ENCODE measurements at regions not wholly inside any gene's neighbourhood (a gene's known extent, or its start where the extent isn't known, plus 50 kb on each side); places are given as distances from the start of the nearest gene placed in this dataset.
"Not testable (repeated sequence)": the region's sequence is repeated elsewhere in the genome, so short reads cannot be mapped to it uniquely, and the experiment has no call there.

DNA sequence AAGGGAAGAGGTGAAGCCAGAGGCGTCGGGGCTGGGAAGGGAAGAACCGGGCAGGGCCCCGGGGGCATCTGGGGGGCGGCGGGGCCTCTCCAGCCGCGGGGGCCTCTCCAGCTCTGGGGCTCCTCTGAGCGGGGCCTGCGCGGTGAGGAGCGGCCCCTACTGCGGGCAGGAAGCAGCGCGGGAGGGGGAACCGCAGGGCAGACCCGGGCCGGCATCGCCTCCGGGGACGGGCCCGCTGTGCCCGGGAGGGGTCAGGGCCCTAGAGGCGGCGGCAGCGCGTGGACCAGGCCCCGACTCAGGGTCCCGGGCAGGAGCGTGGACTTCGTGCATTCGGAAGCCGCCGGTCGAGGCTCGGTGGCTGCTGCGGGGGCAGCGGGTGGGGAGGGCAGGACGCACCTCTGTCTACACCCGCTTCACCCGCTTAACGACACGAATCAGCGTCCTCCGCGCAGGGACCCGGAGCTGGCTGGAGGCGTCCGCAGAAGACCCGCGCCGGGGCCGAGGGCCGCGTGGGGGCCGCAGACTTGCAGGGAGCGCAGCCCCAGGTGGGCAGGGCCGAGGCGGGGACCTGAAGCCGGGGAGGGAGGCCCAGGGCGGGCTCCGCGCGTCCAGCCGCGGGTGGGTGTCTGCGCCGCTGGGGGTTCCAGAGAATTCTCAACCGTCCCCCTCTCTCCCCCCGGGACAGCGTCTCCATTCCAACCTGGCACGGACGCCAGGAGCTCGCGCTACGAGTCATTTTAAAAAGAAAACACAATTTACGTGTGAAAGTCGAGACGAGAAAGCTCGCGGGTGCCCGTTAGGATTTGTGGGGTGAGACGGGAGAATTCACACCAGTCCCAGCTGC is 345.0 kb downstream of the ADGRD1 start:
- H3K79me1 ChIP-seq (ENCODE audit: low read depth in 1 of 2, low read length in 2 of 2); H3K9ac ChIP-seq (ENCODE audit: low read depth, low read length); POLR2A ChIA-PET (ENCODE audit: unreplicated experiment); H4K5ac ChIP-seq (ENCODE audit: low read depth, low read length); H4K91ac ChIP-seq (ENCODE audit: insufficient read depth, low read depth, low read length); H4K20me1 ChIP-seq (ENCODE audit: insufficient read depth, low read length); intact Hi-C loops (cut with micrococcal nuclease); in situ Hi-C loops (cut with MboI; ENCODE audit: low sequenced_read_pairs); BruUV-seq (replicated peaks); H3K4ac ChIP-seq (ENCODE audit: low read depth, low read length); DNase-seq; H3K27ac ChIP-seq (ENCODE audit: insufficient read depth, low read length); H2BK5ac ChIP-seq (ENCODE audit: low read depth, low read length, poor library complexity, severe bottlenecking); H3K9me1 ChIP-seq (ENCODE audit: insufficient read depth, low read length); ATAC-seq (ENCODE audit: low read depth); H2BK120ac ChIP-seq (ENCODE audit: low read depth, low read length); H2AK9ac ChIP-seq (replicated peaks; ENCODE audit: low read depth, low read length, poor library complexity); dilution Hi-C loops (cut with HindIII; ENCODE audit: low sequenced_read_pairs, unreplicated experiment); H2AFZ ChIP-seq (replicated peaks; ENCODE audit: low read length, poor library complexity); H2BK15ac ChIP-seq (ENCODE audit: low read depth, low read length); H3K36me3 ChIP-seq (ENCODE audit: control insufficient read depth, insufficient read depth, low read length); H3K4me1 ChIP-seq (ENCODE audit: control insufficient read depth, insufficient read depth, low read length); H3K4me2 ChIP-seq (ENCODE audit: low read depth, low read length); H3K23ac ChIP-seq (ENCODE audit: low read depth, low read length); H3K14ac ChIP-seq (replicated peaks; ENCODE audit: low read depth, low read length); H3K56ac ChIP-seq (ENCODE audit: extremely low read depth, insufficient read depth, low read length); H3K9me3 ChIP-seq (ENCODE audit: control insufficient read depth, insufficient read depth, low read length); CTCF ChIA-PET; H3K18ac ChIP-seq (ENCODE audit: low read depth, low read length); H4K8ac ChIP-seq (ENCODE audit: low read depth in 2 of 2, low read length in 2 of 2); H2BK20ac ChIP-seq (ENCODE audit: low read depth, low read length); H3K27me3 ChIP-seq (ENCODE audit: control insufficient read depth, insufficient read depth, low read length); H2AK5ac ChIP-seq (ENCODE audit: low read depth, low read length); H3K4me3 ChIP-seq (ENCODE audit: insufficient read depth, low read depth, low read length): not testable (repeated sequence)
- WGBS, 2 experiments (ENCODE audit: extremely low coverage in 2 of 2, insufficient read length in 1 of 2), result no CpG with 5 or more reads among the region's 83 CpGs

DNA sequence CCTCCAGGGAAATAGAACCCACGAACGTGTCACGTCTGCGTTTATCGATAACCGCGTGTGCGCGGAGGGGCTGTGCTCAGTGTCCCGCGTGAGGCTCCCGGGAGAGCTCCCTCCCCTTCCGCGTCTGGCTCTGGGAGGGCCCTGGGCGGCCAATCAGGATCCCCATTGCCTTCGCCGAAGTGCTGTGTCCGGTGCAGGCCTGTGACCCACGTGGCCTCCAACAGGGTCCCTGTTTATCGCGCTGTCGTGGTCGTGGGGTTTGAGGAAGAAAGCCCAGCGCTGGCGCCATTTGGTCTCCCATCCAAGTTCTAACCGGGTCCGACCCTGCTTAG is 345.6 kb downstream of the ADGRD1 start:
- CTCF ChIA-PET; H3K23ac ChIP-seq (ENCODE audit: low read depth, low read length); H3K27me3 ChIP-seq (ENCODE audit: control insufficient read depth, insufficient read depth, low read length); H3K4ac ChIP-seq (ENCODE audit: low read depth, low read length); H3K9ac ChIP-seq (ENCODE audit: low read depth, low read length); H2BK120ac ChIP-seq (ENCODE audit: low read depth, low read length); H3K27ac ChIP-seq (ENCODE audit: insufficient read depth, low read length); H3K36me3 ChIP-seq (ENCODE audit: control insufficient read depth, insufficient read depth, low read length); H2AK5ac ChIP-seq (ENCODE audit: low read depth, low read length); H3K56ac ChIP-seq (ENCODE audit: extremely low read depth, insufficient read depth, low read length); POLR2A ChIA-PET (ENCODE audit: unreplicated experiment); H3K9me3 ChIP-seq (ENCODE audit: control insufficient read depth, insufficient read depth, low read length); H2BK15ac ChIP-seq (ENCODE audit: low read depth, low read length); H2BK5ac ChIP-seq (ENCODE audit: low read depth, low read length, poor library complexity, severe bottlenecking); H2AK9ac ChIP-seq (replicated peaks; ENCODE audit: low read depth, low read length, poor library complexity); H4K91ac ChIP-seq (ENCODE audit: insufficient read depth, low read depth, low read length); in situ Hi-C loops (cut with MboI; ENCODE audit: low sequenced_read_pairs); H2BK20ac ChIP-seq (ENCODE audit: low read depth, low read length); H3K18ac ChIP-seq (ENCODE audit: low read depth, low read length); intact Hi-C loops (cut with micrococcal nuclease); H3K14ac ChIP-seq (replicated peaks; ENCODE audit: low read depth, low read length); H3K9me1 ChIP-seq (ENCODE audit: insufficient read depth, low read length); H3K4me2 ChIP-seq (ENCODE audit: low read depth, low read length); dilution Hi-C loops (cut with HindIII; ENCODE audit: low sequenced_read_pairs, unreplicated experiment); H3K79me1 ChIP-seq (ENCODE audit: low read depth in 1 of 2, low read length in 2 of 2); H3K4me3 ChIP-seq (ENCODE audit: insufficient read depth, low read depth, low read length); BruUV-seq (replicated peaks); H3K4me1 ChIP-seq (ENCODE audit: control insufficient read depth, insufficient read depth, low read length); DNase-seq; H4K20me1 ChIP-seq (ENCODE audit: insufficient read depth, low read length); ATAC-seq (ENCODE audit: low read depth); H4K8ac ChIP-seq (ENCODE audit: low read depth in 2 of 2, low read length in 2 of 2); H2AFZ ChIP-seq (replicated peaks; ENCODE audit: low read length, poor library complexity); H4K5ac ChIP-seq (ENCODE audit: low read depth, low read length): not testable (repeated sequence)
- WGBS, 2 experiments (ENCODE audit: extremely low coverage in 2 of 2, insufficient read length in 1 of 2), result no CpG with 5 or more reads among the region's 27 CpGs

All from IMR-90 (cell line).